GM12878 (cell line): ENCODE measurements at regions not wholly inside any gene's neighbourhood (a gene's known extent, or its start where the extent isn't known, plus 50 kb on each side); places are given as distances from the start of the nearest gene placed in this dataset.

ENCODE experiments used
- CEBPB ChIP-seq, 2 experiments: fragments of 150-350 bp in 1 of 2; IDR thresholded peaks; 2 replicates each; pipeline ENCODE4 v1.6.1; 2012 to 2014; ENCODE audit warnings: low read depth in 2 of 2, low read length in 2 of 2, borderline replicate concordance in 1 of 2, inconsistent platforms in 1 of 2
- CTCF ChIP-seq, 3 experiments: IDR thresholded peaks in 2 of 3; conservative IDR thresholded peaks in 1 of 3; 2 replicates each; pipeline ENCODE4 v1.5.1; 2011; ENCODE audit warnings: low read depth in 3 of 3, low read length in 3 of 3, mild to moderate bottlenecking in 3 of 3, control low read depth in 2 of 3, moderate library complexity in 2 of 3, inconsistent platforms in 1 of 3, mixed read lengths in 1 of 3; ENCODE audit not compliant: control insufficient read depth in 2 of 3, insufficient read depth in 1 of 3; ENCODE audit errors: extremely low read depth in 1 of 3
- DPF2 ChIP-seq: fragments of 450-650 bp; IDR thresholded peaks from 2 replicates; pipeline ENCODE4 v1.6.1; 2017; ENCODE audit warnings: mild to moderate bottlenecking
- EZH2 ChIP-seq: IDR thresholded peaks from 2 replicates; pipeline ENCODE4 v1.6.1; 2012; ENCODE audit warnings: low read depth, mild to moderate bottlenecking, control low read depth, inconsistent platforms, low read length, borderline replicate concordance; ENCODE audit not compliant: control insufficient read depth
- GABPA ChIP-seq: IDR thresholded peaks from 2 replicates; pipeline ENCODE4 v1.6.1; 2014; ENCODE audit warnings: antibody characterized with exemption, low read depth, mild to moderate bottlenecking, inconsistent platforms
- JUNB ChIP-seq: IDR thresholded peaks from 2 replicates; pipeline ENCODE4 v1.6.1; 2016; ENCODE audit warnings: antibody characterized with exemption, mild to moderate bottlenecking
- KDM1A ChIP-seq: fragments of 200-600 bp; sonication (generic); IDR thresholded peaks from 2 replicates; pipeline ENCODE4 v1.6.1; 2016; ENCODE audit warnings: borderline replicate concordance
- NFIC ChIP-seq: IDR thresholded peaks from 2 replicates; pipeline ENCODE4 v1.6.1; 2012; ENCODE audit warnings: low read depth, mild to moderate bottlenecking, inconsistent platforms, low read length, moderate library complexity
- POLR2AphosphoS5 ChIP-seq: IDR thresholded peaks from 2 replicates; pipeline ENCODE4 v1.6.1; 2011; ENCODE audit warnings: mild to moderate bottlenecking, low read length, inconsistent platforms
- ZNF207 ChIP-seq: fragments of 450-650 bp; IDR thresholded peaks from 2 replicates; pipeline ENCODE4 v1.6.1; 2014; ENCODE audit warnings: antibody characterized with exemption, mild to moderate bottlenecking, borderline replicate concordance
- TF ChIP-seq, protein P1 (sequence below): fragments of 150-350 bp; IDR thresholded peaks from 2 replicates; pipeline ENCODE4 v1.6.1; 2016; ENCODE audit warnings: low read depth, low read length

DNA sequence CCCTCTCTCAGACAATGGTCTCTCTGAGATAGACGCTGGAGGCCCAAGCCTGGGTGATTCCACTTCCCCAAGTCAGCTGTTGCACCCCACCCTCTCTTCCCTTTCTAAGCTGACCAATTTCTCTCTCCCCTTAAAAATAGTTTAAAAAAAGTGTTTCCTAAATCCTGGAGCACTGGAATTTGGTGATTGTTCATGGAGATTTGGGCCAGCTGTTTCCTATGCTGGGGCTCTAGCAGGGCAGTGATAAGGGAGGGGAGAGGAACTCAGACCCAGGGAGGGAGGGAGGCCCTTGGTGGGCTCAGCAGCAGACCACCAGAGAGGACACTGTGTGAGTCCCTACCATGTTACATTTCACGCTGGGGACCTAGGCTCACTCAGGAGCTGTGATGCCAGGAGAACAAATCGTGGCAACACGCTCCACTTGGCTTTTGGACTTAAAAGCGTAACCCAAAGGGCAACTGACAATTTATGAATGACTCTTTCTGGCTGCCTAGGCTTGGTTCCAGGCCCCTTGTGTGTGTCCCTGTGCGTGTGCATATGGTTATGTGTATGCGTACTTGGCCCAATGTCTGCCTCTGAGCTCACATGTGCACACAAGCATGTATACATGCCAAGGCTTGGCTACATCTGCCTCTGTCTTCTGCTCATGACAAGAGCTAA, 59.8 kb upstream of the INSYN1 start:
- no peak for TF ChIP-seq KDM1A
- TF ChIP-seq GABPA = no peak
- TF ChIP-seq NFIC = no peak
- no peak for TF ChIP-seq CTCF (IDR thresholded peaks at IDR 0.05 in 2 of 3, conservative IDR thresholded peaks at IDR 0.05 in 1 of 3; ENCODE audit: control insufficient read depth in 2 of 3, extremely low read depth in 1 of 3, insufficient read depth in 1 of 3, low read depth in 3 of 3, low read length in 3 of 3)
- TF ChIP-seq DPF2 = no peak
- TF ChIP-seq CEBPB (IDR thresholded peaks at IDR 0.05; ENCODE audit: borderline replicate concordance in 1 of 2, low read depth in 2 of 2, low read length in 2 of 2) = no peak
- TF ChIP-seq JUNB = no peak
- no peak for TF ChIP-seq EZH2
- TF ChIP-seq, protein P1, sequence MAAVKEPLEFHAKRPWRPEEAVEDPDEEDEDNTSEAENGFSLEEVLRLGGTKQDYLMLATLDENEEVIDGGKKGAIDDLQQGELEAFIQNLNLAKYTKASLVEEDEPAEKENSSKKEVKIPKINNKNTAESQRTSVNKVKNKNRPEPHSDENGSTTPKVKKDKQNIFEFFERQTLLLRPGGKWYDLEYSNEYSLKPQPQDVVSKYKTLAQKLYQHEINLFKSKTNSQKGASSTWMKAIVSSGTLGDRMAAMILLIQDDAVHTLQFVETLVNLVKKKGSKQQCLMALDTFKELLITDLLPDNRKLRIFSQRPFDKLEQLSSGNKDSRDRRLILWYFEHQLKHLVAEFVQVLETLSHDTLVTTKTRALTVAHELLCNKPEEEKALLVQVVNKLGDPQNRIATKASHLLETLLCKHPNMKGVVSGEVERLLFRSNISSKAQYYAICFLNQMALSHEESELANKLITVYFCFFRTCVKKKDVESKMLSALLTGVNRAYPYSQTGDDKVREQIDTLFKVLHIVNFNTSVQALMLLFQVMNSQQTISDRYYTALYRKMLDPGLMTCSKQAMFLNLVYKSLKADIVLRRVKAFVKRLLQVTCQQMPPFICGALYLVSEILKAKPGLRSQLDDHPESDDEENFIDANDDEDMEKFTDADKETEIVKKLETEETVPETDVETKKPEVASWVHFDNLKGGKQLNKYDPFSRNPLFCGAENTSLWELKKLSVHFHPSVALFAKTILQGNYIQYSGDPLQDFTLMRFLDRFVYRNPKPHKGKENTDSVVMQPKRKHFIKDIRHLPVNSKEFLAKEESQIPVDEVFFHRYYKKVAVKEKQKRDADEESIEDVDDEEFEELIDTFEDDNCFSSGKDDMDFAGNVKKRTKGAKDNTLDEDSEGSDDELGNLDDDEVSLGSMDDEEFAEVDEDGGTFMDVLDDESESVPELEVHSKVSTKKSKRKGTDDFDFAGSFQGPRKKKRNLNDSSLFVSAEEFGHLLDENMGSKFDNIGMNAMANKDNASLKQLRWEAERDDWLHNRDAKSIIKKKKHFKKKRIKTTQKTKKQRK = no peak
- TF ChIP-seq POLR2AphosphoS5 = no peak
- TF ChIP-seq ZNF207 = no peak
